HG03064 (cell line): ENCODE measurements at regions not wholly inside any gene's neighbourhood (a gene's known extent, or its start where the extent isn't known, plus 50 kb on each side); places are given as distances from the start of the nearest gene placed in this dataset.
"Not testable (repeated sequence)": the region's sequence is repeated elsewhere in the genome, so short reads cannot be mapped to it uniquely, and the experiment has no call there.

Source experiments
- ATAC-seq: cut with Tn5 transposase; IDR thresholded peaks from one replicate; pipeline ENCODE4 v1.9.1; 2021; ENCODE audit warnings: low read depth; ENCODE audit not compliant: unreplicated experiment

GRCh38 chr18:42305869-42306593 is 351.0 kb downstream of the PIK3C3 start:
- no peak for ATAC-seq

- no peak for ATAC-seq
Observed at GRCh38 chr18:42306594-42306980, 351.6 kb downstream of the PIK3C3 start.

GRCh38 chr18:42310956-42311355 is 355.9 kb downstream of the PIK3C3 start:
- no peak for ATAC-seq

- no peak for ATAC-seq
Observed at GRCh38 chr18:42326752-42327151, 371.7 kb downstream of the PIK3C3 start.

GRCh38 chr18:42328931-42329330 is 373.9 kb downstream of the PIK3C3 start:
- no peak for ATAC-seq

GRCh38 chr18:42330296-42330695 is 375.3 kb downstream of the PIK3C3 start:
- ATAC-seq = no peak

- ATAC-seq = no peak
Observed at GRCh38 chr18:42333558-42333957, 378.5 kb downstream of the PIK3C3 start.

- no peak for ATAC-seq
Observed at GRCh38 chr18:42334931-42335330, 379.9 kb downstream of the PIK3C3 start.

GRCh38 chr18:42336139-42336538 is 381.1 kb downstream of the PIK3C3 start:
- ATAC-seq = no peak

- ATAC-seq = not testable (repeated sequence)
Observed at GRCh38 chr18:42337337-42337736, 382.3 kb downstream of the PIK3C3 start.

- no peak for ATAC-seq
Observed at GRCh38 chr18:42338683-42339082, 383.6 kb downstream of the PIK3C3 start.

- no peak for ATAC-seq
Observed at GRCh38 chr18:42339372-42339771, 384.3 kb downstream of the PIK3C3 start.

- no peak for ATAC-seq
Observed at GRCh38 chr18:42340423-42341009, 385.5 kb downstream of the PIK3C3 start.

GRCh38 chr18:42341423-42341822 is 386.4 kb downstream of the PIK3C3 start:
- no peak for ATAC-seq

- ATAC-seq = no peak
Observed at GRCh38 chr18:42348722-42349121, 393.7 kb downstream of the PIK3C3 start.

GRCh38 chr18:42351455-42351854 is 396.4 kb downstream of the PIK3C3 start:
- no peak for ATAC-seq

- ATAC-seq = no peak
Observed at GRCh38 chr18:42360716-42361115, 405.7 kb downstream of the PIK3C3 start.

- no peak for ATAC-seq
Observed at GRCh38 chr18:42363446-42364441, 408.7 kb downstream of the PIK3C3 start.

GRCh38 chr18:42364766-42365165 is 409.7 kb downstream of the PIK3C3 start:
- no peak for ATAC-seq

- ATAC-seq = no peak
Observed at GRCh38 chr18:42365591-42365990, 410.6 kb downstream of the PIK3C3 start.

- no peak for ATAC-seq
Observed at GRCh38 chr18:42373584-42373983, 418.6 kb downstream of the PIK3C3 start.
